ENCODE measurements at regions not wholly inside any gene's neighbourhood (a gene's known extent, or its start where the extent isn't known, plus 50 kb on each side); places are given as distances from the start of the nearest gene placed in this dataset.
A peak's percentile ranks its signal among the peaks of the same experiment; 100 is the strongest.

DNA sequence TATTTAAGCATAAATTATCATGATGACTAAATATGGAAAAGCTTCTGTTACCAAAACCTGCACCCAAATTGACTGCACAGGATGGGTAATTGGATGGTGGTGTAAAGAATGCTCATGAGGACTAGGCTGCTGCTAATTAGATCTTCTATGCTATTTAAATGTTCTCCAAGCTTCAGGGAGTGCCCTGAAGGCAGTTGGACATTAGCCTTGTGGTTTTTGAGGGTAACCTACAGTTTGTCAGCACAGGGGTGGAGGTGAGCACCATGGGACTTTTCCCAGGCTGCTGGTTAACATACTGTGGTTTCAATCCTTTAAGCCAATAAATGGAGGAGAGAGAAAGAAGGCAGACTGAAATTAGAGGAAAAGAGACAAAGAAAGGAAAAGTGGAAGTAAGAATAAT lies 145.0 kb downstream of the WIF1 start:
- no peaks in the 10 kb centered on the region for H4K20me1 ChIP-seq (ENCODE audit: control insufficient read depth, insufficient read depth)
- H3K4me2 ChIP-seq (ENCODE audit: control insufficient read depth, insufficient read depth): 0 out of 2 replicates have a peak overlapping the region, but pooled peaks have one; percentile 7
- peak; percentile 97 for ATAC-seq
- H3K9me3 ChIP-seq (replicated peaks; ENCODE audit: control insufficient read depth, insufficient read depth, low read length): peaks cover 2% of the 10 kb centered on the region; the same call in 2 of the 3 replicates
- H3K4me3 ChIP-seq: no peak overlapping the region
- H3K79me2 ChIP-seq (ENCODE audit: control insufficient read depth, insufficient read depth, low read length): no peaks in the 10 kb centered on the region
- POLR2A ChIA-PET: interaction anchor here (1.5 kb wide), 1 partner anchor 92 kb away, joined by 4 read pairs; no protein-coding TSS in a partner anchor
- H2AFZ ChIP-seq (ENCODE audit: control insufficient read depth, low read depth, low read length): no peak overlapping the region
- SMC1A ChIA-PET (ENCODE audit: uncharacterized antibody, unreplicated experiment): interaction anchor here (0.6 to 1.6 kb wide), 4 partner anchors 20 to 114 kb away, joined by 3 to 5 read pairs (median 3); no protein-coding TSS in a partner anchor
- FAIRE-seq: no peak
- RAD21 ChIA-PET (ENCODE audit: unreplicated experiment): interaction anchor here (1.2 kb wide), 1 partner anchor 45 kb away, joined by 3 read pairs; no protein-coding TSS in a partner anchor
- DNase-seq (ENCODE audit: low read depth, low spot score): peak; percentile 40
- no TSS peak for BruUV-seq (replicated peaks)
- no peak for TF ChIP-seq POLR2AphosphoS5 (IDR thresholded peaks at IDR 0.05; ENCODE audit: low read length)
- TF ChIP-seq IKZF2 (IDR thresholded peaks at IDR 0.05): peak; percentile 76 to 85
- TF ChIP-seq GATAD2B (conservative IDR thresholded peaks at IDR 0.05; ENCODE audit: low read depth): no peak
- TF ChIP-seq, protein P1, sequence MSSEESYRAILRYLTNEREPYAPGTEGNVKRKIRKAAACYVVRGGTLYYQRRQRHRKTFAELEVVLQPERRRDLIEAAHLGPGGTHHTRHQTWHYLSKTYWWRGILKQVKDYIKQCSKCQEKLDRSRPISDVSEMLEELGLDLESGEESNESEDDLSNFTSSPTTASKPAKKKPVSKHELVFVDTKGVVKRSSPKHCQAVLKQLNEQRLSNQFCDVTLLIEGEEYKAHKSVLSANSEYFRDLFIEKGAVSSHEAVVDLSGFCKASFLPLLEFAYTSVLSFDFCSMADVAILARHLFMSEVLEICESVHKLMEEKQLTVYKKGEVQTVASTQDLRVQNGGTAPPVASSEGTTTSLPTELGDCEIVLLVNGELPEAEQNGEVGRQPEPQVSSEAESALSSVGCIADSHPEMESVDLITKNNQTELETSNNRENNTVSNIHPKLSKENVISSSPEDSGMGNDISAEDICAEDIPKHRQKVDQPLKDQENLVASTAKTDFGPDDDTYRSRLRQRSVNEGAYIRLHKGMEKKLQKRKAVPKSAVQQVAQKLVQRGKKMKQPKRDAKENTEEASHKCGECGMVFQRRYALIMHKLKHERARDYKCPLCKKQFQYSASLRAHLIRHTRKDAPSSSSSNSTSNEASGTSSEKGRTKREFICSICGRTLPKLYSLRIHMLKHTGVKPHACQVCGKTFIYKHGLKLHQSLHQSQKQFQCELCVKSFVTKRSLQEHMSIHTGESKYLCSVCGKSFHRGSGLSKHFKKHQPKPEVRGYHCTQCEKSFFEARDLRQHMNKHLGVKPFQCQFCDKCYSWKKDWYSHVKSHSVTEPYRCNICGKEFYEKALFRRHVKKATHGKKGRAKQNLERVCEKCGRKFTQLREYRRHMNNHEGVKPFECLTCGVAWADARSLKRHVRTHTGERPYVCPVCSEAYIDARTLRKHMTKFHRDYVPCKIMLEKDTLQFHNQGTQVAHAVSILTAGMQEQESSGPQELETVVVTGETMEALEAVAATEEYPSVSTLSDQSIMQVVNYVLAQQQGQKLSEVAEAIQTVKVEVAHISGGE (CRISPR knock-in tag; IDR thresholded peaks at IDR 0.05): no peak
- peak; percentile 42 for TF ChIP-seq IKZF1 (conservative IDR thresholded peaks at IDR 0.05)
- TF ChIP-seq ZNF274 (IDR thresholded peaks at IDR 0.05; ENCODE audit: insufficient read depth, insufficient read length): no peak
- TF ChIP-seq POU2F2 (IDR thresholded peaks at IDR 0.05; ENCODE audit: borderline replicate concordance, low read depth, low read length): 0 out of 3 replicates have a peak, but pooled peaks have one; percentile 19
- peak; percentile 46 for TF ChIP-seq MEF2B (IDR thresholded peaks at IDR 0.05; ENCODE audit: partially characterized antibody, poor library complexity, severe bottlenecking)
- TF ChIP-seq CHD2 (IDR thresholded peaks at IDR 0.05; ENCODE audit: borderline replicate concordance, low read depth, low read length): no peak
- TF ChIP-seq, protein P2, sequence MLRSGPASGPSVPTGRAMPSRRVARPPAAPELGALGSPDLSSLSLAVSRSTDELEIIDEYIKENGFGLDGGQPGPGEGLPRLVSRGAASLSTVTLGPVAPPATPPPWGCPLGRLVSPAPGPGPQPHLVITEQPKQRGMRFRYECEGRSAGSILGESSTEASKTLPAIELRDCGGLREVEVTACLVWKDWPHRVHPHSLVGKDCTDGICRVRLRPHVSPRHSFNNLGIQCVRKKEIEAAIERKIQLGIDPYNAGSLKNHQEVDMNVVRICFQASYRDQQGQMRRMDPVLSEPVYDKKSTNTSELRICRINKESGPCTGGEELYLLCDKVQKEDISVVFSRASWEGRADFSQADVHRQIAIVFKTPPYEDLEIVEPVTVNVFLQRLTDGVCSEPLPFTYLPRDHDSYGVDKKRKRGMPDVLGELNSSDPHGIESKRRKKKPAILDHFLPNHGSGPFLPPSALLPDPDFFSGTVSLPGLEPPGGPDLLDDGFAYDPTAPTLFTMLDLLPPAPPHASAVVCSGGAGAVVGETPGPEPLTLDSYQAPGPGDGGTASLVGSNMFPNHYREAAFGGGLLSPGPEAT (IDR thresholded peaks at IDR 0.05; ENCODE audit: low read depth): peak; percentile 53; the same call in 1 of the 2 replicates
- TF ChIP-seq, protein P3, sequence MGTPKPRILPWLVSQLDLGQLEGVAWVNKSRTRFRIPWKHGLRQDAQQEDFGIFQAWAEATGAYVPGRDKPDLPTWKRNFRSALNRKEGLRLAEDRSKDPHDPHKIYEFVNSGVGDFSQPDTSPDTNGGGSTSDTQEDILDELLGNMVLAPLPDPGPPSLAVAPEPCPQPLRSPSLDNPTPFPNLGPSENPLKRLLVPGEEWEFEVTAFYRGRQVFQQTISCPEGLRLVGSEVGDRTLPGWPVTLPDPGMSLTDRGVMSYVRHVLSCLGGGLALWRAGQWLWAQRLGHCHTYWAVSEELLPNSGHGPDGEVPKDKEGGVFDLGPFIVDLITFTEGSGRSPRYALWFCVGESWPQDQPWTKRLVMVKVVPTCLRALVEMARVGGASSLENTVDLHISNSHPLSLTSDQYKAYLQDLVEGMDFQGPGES (IDR thresholded peaks at IDR 0.05): no peak
- TF ChIP-seq, protein P4, sequence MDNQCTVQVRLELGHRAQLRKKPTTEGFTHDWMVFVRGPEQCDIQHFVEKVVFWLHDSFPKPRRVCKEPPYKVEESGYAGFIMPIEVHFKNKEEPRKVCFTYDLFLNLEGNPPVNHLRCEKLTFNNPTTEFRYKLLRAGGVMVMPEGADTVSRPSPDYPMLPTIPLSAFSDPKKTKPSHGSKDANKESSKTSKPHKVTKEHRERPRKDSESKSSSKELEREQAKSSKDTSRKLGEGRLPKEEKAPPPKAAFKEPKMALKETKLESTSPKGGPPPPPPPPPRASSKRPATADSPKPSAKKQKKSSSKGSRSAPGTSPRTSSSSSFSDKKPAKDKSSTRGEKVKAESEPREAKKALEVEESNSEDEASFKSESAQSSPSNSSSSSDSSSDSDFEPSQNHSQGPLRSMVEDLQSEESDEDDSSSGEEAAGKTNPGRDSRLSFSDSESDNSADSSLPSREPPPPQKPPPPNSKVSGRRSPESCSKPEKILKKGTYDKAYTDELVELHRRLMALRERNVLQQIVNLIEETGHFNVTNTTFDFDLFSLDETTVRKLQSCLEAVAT (IDR thresholded peaks at IDR 0.05): 0 out of 2 replicates have a peak, but pooled peaks have one; percentile 64
- TF ChIP-seq RUNX3 (IDR thresholded peaks at IDR 0.05; ENCODE audit: low read length): peak; percentile 90
- TF ChIP-seq MTA2 (IDR thresholded peaks at IDR 0.05; ENCODE audit: low read depth): peak; percentile 95
- peak in 1 of 2 experiments; percentile 27; a peak in 1 of 4 replicates for TF ChIP-seq BHLHE40 (IDR thresholded peaks at IDR 0.05; ENCODE audit: borderline replicate concordance in 1 of 2, low read depth in 2 of 2, low read length in 1 of 2)
- 0 out of 4 replicates have a peak, but pooled peaks of 1 of the 2 experiments have one; percentile 17 for TF ChIP-seq EP300 (IDR thresholded peaks at IDR 0.05; ENCODE audit: borderline replicate concordance in 1 of 2, control insufficient read depth in 1 of 2, low read depth in 2 of 2, low read length in 2 of 2)
- no peak overlapping the region for H3K9ac ChIP-seq (ENCODE audit: control insufficient read depth, insufficient read depth, low read length)
- CTCF ChIA-PET: interaction anchor here (1.5 kb wide), 1 partner anchor 256 kb away, joined by 3 read pairs; no protein-coding TSS in a partner anchor
- no peaks in the 10 kb centered on the region for H3K36me3 ChIP-seq (ENCODE audit: control insufficient read depth in 2 of 2, insufficient read depth in 2 of 2, low read length in 1 of 2)
- H3K4me1 ChIP-seq (ENCODE audit: control insufficient read depth, insufficient read depth, low read length): no peaks in the 10 kb centered on the region
- in situ Hi-C loops (cut with MboI): no loop called here
- intact Hi-C loops (cut with micrococcal nuclease; ENCODE audit: unreplicated experiment): loop anchor here (5.0 kb wide), 1 partner anchor 84 kb away; no protein-coding TSS in a partner anchor
- no peaks in the 10 kb centered on the region for H3K27me3 ChIP-seq (replicated peaks in 1 of 2; ENCODE audit: control insufficient read depth in 2 of 2, insufficient read depth in 2 of 2, low read length in 1 of 2)
- H3K27ac ChIP-seq (ENCODE audit: control insufficient read depth, insufficient read depth): no peak overlapping the region
